Body of pancreas (tissue), 4 donors: ENCODE measurements at regions not wholly inside any gene's neighbourhood (a gene's known extent, or its start where the extent isn't known, plus 50 kb on each side); places are given as distances from the start of the nearest gene placed in this dataset.
"Not testable (repeated sequence)": the region's sequence is repeated elsewhere in the genome, so short reads cannot be mapped to it uniquely, and the experiment has no call there.

Source experiments
- ATAC-seq: fragments of 150-250 bp; one replicate; pipeline ENCODE4 v1.9.1; 2016
- DNase-seq, 4 donors: peaks; one replicate each; pipeline ENCODE4 v3.0.0-alpha.2; 2019
- H3K27ac ChIP-seq, 4 donors: fragments of 200-600 bp; sonication (generic); 1 replicate in 3 of 4; 2 replicates in 1 of 4; pipeline versions ENCODE4 v1.5.1 to v1.6.1; 2016 to 2019; ENCODE audit warnings: mild to moderate bottlenecking in 1 of 4, mixed read lengths in 1 of 4, moderate library complexity in 1 of 4
- H3K27me3 ChIP-seq, 2 donors: fragments of 200-600 bp; sonication (generic); one replicate each; pipeline ENCODE4 v1.6.0; 2016; ENCODE audit warnings: mild to moderate bottlenecking in 1 of 2
- H3K36me3 ChIP-seq, 2 donors: fragments of 200-600 bp; sonication (generic); replicated peaks in 1 of 2; 2 replicates each; pipeline ENCODE4 v1.5.1; 2016; ENCODE audit warnings: low read depth in 2 of 2; ENCODE audit not compliant: insufficient read depth in 1 of 2
- H3K4me1 ChIP-seq: fragments of 200-600 bp; sonication (generic); one replicate; pipeline ENCODE4 v1.6.0; 2016
- H3K4me3 ChIP-seq, 2 donors: fragments of 200-600 bp; sonication (generic); 1 replicate in 1 of 2; 2 replicates in 1 of 2; pipeline ENCODE4 v1.5.1; 2016 to 2019
- H3K9me3 ChIP-seq, 3 donors: fragments of 200-600 bp; sonication (generic); 1 replicate in 2 of 3; 2 replicates in 1 of 3; pipeline ENCODE4 v1.5.1; 2016
- POLR2A ChIP-seq, 3 donors: fragments of 450-650 bp; IDR thresholded peaks; one replicate each; pipeline ENCODE4 v1.6.1; 2016; ENCODE audit warnings: antibody characterized with exemption in 3 of 3, mild to moderate bottlenecking in 2 of 3
- WGBS, 2 donors: methylation state at CpG; one replicate each; pipeline ENCODE4 v1.1.5; 2017; 5-methylcytosine and 5-hydroxymethylcytosine counted together
- intact Hi-C: fragments of 100-400 bp; cut with DNase I; formaldehyde crosslinking; loops from one replicate; pipeline ENCODE4 v1.15.1; 2023
- TF ChIP-seq, protein P1 (sequence below), 7 experiments: fragments of 450-650 bp in 4 of 7; fragments of 200-600 bp in 3 of 7; sonication (generic) in 3 of 7; IDR thresholded peaks; one replicate each; pipeline ENCODE4 v1.5.1; 2016 to 2019; ENCODE audit warnings: antibody characterized with exemption in 7 of 7

DNA sequence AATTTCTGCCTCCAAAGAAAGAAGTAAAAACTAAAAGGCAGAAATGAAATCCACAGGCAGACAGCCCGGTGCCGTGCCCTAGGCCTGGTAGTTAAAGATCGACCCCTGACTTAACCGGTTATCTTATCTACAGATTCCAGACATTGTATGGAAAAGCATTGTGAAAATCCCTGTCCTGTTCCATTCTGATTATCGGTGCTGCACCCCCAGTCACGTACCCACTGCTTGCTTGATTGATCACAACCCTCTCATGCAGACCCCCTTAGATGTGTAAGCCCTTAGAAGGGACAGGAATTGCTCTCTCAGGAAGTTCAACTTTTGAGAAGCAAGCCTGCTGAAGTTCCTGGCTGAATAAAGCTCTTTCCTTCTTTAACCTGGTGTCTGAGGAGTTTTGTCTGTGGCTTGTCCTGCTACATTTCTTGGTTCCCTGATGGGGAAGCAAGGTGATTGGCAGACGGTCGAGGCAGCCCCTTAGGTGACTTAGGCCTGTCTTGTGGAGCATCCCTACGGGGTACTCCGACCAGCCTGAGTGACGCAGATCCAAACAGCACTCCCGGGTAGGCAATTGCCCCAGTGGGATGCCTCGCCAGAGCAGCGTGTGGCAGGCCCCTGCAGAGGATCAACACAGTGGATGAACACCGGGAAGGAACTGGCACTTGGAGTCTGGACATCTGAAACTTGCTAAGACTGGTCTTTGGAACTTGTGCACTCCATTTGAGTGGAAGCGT lies 111.2 kb upstream of the PPM1J start:
- Histone ChIP-seq H3K4me3 (no peak overlapping the region), H3K4me1 (no peaks in the 10 kb centered on the region), H3K36me3 (no peaks in the 10 kb centered on the region), H3K27ac (no peak overlapping the region), H3K9me3 (no peaks in the 10 kb centered on the region), H3K27me3 (no peaks in the 10 kb centered on the region)
- ATAC-seq (no peak), DNase-seq (no peak)
- WGBS, 2 donors = 79% methylated on average over 16 of the region's 16 CpGs
- TF ChIP-seq POLR2A (IDR thresholded peaks at IDR 0.05) = no peak
- TF ChIP-seq, protein P1, sequence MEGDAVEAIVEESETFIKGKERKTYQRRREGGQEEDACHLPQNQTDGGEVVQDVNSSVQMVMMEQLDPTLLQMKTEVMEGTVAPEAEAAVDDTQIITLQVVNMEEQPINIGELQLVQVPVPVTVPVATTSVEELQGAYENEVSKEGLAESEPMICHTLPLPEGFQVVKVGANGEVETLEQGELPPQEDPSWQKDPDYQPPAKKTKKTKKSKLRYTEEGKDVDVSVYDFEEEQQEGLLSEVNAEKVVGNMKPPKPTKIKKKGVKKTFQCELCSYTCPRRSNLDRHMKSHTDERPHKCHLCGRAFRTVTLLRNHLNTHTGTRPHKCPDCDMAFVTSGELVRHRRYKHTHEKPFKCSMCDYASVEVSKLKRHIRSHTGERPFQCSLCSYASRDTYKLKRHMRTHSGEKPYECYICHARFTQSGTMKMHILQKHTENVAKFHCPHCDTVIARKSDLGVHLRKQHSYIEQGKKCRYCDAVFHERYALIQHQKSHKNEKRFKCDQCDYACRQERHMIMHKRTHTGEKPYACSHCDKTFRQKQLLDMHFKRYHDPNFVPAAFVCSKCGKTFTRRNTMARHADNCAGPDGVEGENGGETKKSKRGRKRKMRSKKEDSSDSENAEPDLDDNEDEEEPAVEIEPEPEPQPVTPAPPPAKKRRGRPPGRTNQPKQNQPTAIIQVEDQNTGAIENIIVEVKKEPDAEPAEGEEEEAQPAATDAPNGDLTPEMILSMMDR (IDR thresholded peaks at IDR 0.05) = no peak
- intact Hi-C loops = no loop called here

DNA sequence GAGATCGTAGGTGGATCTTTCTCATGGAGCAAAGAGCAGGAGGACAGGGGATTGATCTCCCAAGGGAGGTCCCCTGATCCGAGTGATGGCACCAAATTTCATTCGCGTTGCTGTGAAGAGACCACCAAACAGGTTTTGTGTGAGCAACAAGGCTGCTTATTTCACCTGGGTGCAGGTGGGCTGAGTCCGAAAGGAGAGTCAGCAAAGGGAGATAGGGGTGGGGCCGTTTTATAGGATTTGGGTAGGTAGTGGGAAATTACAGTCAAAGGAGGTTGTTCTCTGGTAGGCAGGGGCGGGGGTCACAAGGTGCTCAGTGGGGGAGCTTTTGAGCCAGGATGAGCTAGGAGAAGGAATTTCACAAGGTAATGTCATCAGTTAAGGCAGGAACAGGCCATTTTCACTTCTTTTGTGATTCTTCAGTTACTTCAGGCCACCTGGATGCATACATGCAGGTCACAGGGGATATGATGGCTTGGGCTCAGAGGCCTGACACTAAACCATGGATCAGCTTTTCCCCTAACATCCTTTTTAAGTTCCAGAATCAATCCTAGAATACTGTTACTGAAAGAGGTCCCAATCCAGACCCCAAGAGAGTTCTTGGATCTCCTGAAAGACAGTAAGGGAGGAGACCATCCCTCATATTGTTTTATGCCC lies 110.6 kb upstream of the PPM1J start:
- H3K27ac ChIP-seq, H3K9me3 ChIP-seq, intact Hi-C loops, H3K36me3 ChIP-seq, H3K4me1 ChIP-seq, H3K4me3 ChIP-seq, H3K27me3 ChIP-seq, DNase-seq, ATAC-seq: not testable (repeated sequence)
- whole genome bisulfite sequencing, 2 donors = 73 to 74% methylated on average over 7 of the region's 7 CpGs

DNA sequence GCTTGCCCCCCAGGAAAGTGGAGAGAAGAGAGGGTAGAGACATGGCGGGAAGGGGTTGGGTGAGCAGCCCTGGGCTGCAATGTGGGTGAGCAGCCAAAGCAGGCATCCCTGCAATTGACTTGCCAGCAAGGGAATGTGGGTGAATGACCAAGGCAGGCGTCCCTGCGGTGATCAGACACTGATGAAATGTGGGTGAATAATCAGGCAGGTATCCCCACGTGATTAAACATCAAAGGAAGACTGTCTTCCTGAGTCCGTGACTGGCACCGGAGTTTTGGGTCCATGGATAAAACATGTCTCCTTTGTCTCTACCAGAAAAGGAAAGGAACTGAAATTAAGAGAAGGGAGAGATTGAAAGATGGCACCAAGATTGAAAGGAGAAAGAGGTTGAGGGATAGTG lies 109.9 kb upstream of the PPM1J start:
- 79 to 83% methylated on average over 6 of the region's 6 CpGs for WGBS, 2 donors
- H3K27ac ChIP-seq, DNase-seq, ATAC-seq, H3K27me3 ChIP-seq, H3K4me3 ChIP-seq, intact Hi-C loops, H3K36me3 ChIP-seq, H3K4me1 ChIP-seq, H3K9me3 ChIP-seq: not testable (repeated sequence)

DNA sequence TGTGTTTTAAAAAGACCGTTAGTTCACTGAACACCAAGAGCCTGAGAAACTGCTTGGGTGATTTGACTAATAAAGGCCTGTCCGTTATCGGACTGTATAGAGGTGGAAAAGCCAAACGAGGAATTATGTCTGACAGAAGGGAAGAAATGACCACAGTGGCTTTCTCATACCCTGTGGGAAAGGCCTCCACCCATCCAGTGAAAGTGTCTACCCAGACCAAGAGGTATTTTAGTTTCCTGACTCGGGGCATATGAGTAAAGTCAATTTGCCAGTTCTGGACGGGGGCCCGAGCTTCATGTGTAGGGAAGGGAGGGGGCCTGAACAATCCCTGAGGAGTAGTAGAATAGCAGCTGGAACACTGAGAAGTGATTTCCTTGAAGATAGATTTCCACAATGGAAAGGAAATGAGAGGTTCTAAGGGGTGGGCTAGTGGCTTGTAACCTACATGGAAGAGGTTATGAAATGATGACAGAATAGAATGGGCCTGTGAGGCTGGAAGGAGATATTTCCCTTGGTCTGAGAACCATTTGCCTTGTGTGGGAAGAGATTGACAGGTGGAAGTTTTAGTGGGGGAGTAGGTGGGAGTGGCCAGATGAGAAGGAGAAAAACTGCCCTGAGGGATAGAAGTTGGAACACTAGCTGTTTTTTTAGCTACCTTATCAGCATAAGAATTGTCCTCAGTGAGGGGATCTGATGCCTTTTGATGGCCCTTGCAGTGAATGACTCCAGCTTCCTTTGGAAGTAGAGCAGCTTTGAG lies 106.4 kb upstream of the PPM1J start:
- H3K36me3 ChIP-seq, H3K27ac ChIP-seq, DNase-seq, H3K4me3 ChIP-seq, H3K27me3 ChIP-seq, intact Hi-C loops, ATAC-seq, H3K9me3 ChIP-seq, H3K4me1 ChIP-seq: not testable (repeated sequence)
- WGBS, 2 donors = 84 to 86% methylated on average over 7 of the region's 7 CpGs

DNA sequence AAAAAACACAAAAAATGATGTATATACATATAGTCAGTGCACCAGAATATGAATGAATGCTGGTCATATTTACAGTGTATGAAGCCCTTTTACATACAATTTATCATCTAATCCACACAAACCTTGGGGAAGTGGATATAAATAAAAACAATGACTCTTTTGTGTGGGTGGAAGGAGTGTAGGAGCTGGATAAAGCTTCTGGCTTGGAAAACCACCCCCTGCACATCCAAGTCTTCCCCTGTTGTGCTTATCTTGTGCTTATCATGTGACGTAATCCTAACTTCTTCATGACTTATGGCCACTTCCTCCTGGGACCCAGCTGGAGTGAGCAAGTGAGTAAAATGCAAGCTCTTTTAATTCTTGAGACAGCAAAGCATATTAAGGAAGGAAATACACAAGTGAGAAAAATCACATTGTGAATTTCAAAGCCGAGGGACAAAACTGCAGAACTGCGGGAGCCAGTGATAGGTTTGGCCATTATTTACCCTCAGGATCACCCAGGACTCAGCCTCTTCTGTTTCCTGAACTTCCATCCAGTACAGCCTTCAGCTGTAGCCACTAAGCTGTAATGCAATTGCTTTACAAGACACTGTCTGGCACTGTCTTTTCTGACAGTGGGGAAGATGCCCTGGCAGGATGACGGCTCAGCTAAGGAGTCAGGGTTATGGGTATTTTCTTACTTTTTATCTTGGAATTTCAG lies 104.0 kb upstream of the PPM1J start:
- Histone ChIP-seq H3K27me3 (no peaks in the 10 kb centered on the region), H3K9me3 (no peaks in the 10 kb centered on the region), H3K36me3 (no peaks in the 10 kb centered on the region), H3K27ac (no peak overlapping the region), H3K4me3 (no peak overlapping the region), H3K4me1 (peaks cover 6% of the 10 kb centered on the region)
- WGBS, 2 donors = 26 to 34% methylated on average over 4 of the region's 4 CpGs
- no peak for TF ChIP-seq POLR2A (IDR thresholded peaks at IDR 0.05)
- TF ChIP-seq, protein P1 (IDR thresholded peaks at IDR 0.05) = no peak
- ATAC-seq (peak; percentile 38), DNase-seq (peak in 1 of 4 donors; percentile 34)
- intact Hi-C loops = no loop called here
